ENCODE measurements at regions not wholly inside any gene's neighbourhood (a gene's known extent, or its start where the extent isn't known, plus 50 kb on each side); places are given as distances from the start of the nearest gene placed in this dataset.
A peak's percentile ranks its signal among the peaks of the same experiment; 100 is the strongest.

DNA sequence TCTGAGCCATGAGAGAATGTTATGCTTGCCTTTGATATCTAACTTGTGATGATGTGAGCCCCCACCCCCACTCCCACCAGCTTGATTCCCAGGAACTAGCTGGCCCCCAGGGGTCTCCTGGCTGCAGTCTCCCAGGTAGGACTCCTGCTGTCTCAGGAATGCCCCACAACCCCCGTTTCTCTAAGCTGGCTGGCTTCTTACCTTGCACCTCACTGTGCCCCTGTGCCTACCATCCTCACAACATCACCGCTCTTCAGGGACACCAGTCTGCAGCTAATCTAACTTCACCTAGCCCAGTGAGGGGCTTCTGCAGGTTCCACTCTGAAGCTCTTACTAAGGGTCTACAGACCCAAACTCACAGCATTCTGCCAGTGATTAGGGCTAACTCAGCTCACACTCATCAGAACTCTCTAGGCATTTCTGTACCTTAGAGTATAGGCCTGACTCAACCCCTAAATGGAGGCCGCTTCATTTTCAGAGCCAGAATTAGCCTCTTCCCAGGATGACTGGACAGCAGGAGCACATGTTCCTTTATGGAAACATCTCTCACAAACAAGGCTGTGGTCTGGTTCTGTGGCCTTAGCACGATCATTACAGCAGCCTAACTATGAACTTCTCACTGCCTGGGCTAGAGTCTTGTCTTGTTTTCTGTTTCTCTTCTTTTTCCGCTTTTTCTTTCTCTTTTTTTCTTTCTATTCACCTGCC, 72.8 kb upstream of the IFNG-AS1 start:
- Histone ChIP-seq H3K4me3 (no peak overlapping the region), H3K9me3 (replicated peaks in 1 of 11) (no peaks in the 10 kb centered on the region), H4K20me1 (no peaks in the 10 kb centered on the region), H3K4me1 (peaks cover 5 to 14% (median 9%) of the 10 kb centered on the region in 10 experiments; a peak in 14 of 20 replicates), H3K36me3 (no peaks in the 10 kb centered on the region), H3K27ac (no peak overlapping the region), H3K9ac (no peak overlapping the region), H3K27me3 (no peaks in the 10 kb centered on the region), H3K4me2 (no peak overlapping the region)
- TF ChIP-seq Cebpa-rat (IDR thresholded peaks at IDR 0.05), result no peak

DNA sequence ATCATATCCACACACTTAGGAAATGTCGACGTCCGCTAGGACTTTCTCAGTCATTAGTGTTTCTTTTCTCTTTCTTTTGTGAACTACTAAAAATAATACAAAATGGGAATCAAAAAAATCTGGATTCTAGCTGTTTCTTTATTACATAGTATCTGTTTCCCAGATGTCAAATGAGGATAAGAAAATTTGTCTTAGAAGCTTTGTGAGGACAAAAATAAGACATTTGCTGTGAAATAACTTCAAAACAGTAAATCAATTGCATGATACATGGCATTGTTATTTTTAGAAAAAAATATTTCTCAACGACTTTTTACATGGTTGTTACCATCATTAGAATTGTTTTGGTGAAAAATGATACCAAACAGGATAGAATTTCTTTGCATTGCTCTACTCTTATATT, 71.4 kb upstream of the IFNG-AS1 start:
- TF ChIP-seq Cebpa-rat (IDR thresholded peaks at IDR 0.05), result no peak
- H3K36me3 ChIP-seq, result no peaks in the 10 kb centered on the region

DNA sequence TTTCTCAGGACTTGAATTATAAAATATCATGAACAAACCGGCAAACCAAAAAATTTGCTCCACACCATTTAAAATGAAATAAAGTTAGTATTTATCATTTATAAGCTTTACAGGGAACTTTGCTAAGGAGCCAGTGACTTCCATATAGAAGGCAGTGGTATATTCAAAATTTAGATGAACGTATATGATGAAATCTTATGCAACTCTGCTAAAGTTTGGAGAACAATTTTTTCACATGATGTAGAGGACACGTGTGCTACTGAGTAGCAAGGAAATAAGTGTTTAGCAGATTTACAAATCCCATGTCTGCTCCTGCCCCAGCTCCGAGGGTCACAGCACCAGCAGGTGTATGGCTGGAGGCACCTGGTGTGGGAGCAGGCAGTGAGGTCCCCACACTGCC, 70.8 kb upstream of the IFNG-AS1 start:
- Histone ChIP-seq H3K36me3 (no peaks in the 10 kb centered on the region), H4K20me1 (no peaks in the 10 kb centered on the region), H3K4me2 (no peak overlapping the region), H3K4me1 (peaks cover 5 to 14% (median 9%) of the 10 kb centered on the region in 10 experiments; a peak in 14 of 20 replicates), H3K27ac (no peak overlapping the region), H3K9me3 (replicated peaks in 1 of 11) (no peaks in the 10 kb centered on the region), H3K4me3 (no peak overlapping the region), H3K27me3 (no peaks in the 10 kb centered on the region), H3K9ac (no peak overlapping the region)
- TF ChIP-seq Cebpa-rat (IDR thresholded peaks at IDR 0.05), result no peak

More for the DNA sequence above, 71.4 kb upstream of the IFNG-AS1 start:
- Histone ChIP-seq H4K20me1 (no peaks in the 10 kb centered on the region), H3K4me3 (no peak overlapping the region), H3K4me2 (no peak overlapping the region), H3K9ac (no peak overlapping the region), H3K27ac (no peak overlapping the region), H3K27me3 (no peaks in the 10 kb centered on the region), H3K9me3 (replicated peaks in 1 of 11) (no peaks in the 10 kb centered on the region), H3K4me1 (peaks cover 5 to 14% (median 9%) of the 10 kb centered on the region in 10 experiments; a peak in 14 of 20 replicates)

DNA sequence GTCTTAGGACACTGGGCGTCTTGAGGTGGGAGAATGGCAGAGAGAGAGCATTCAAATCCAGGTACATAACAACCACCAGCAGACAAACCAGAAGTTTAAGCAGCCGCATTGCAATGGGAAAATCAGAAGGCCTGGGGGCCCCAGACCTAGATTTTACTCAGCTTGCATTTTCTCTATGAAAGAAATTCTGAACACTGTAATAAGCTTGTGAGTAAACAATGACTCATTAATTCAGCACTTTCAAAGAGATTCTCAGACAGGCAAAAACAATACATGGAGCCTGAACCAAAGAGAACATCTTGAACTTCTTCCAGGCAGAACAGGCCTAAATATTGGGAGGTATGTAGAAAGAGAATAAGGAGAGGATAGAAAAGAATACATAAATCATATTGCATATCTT, 69.8 kb upstream of the IFNG-AS1 start:
- H3K36me3 ChIP-seq, result no peaks in the 10 kb centered on the region
- no peak overlapping the region for H3K9ac ChIP-seq
- H3K27me3 ChIP-seq, result no peaks in the 10 kb centered on the region
- no peak for TF ChIP-seq Cebpa-rat (IDR thresholded peaks at IDR 0.05)
- no peaks in the 10 kb centered on the region for H3K9me3 ChIP-seq (replicated peaks in 1 of 11)
- H4K20me1 ChIP-seq, result no peaks in the 10 kb centered on the region
- H3K4me3 ChIP-seq, result no peak overlapping the region
- H3K27ac ChIP-seq, result no peak overlapping the region
- peaks cover 5 to 14% (median 9%) of the 10 kb centered on the region in 10 experiments; a peak in 14 of 20 replicates for H3K4me1 ChIP-seq
- H3K4me2 ChIP-seq, result peak overlapping the region in 6 of 11 experiments; percentile 16 to 30 (median 26); a peak in 8 of 22 replicates

DNA sequence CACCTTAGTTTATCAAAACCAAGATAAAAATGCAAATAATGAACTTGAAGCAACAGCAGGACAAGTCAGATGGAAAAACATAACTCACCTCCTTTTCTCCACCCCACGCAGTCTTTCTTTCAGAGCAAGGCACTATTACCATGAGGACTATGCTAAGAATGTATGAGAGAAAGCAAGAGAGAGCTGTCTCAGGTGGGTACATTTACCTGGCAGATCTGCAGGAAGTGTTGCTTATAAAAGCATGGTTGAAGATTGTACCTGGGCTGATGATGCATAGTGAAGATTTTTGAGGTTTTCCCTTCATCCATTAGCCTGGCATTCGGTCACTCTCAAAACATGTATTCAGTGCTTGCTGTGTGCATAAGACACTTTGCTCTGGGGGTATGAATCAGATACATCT, 68.8 kb upstream of the IFNG-AS1 start:
- Histone ChIP-seq H3K9ac (no peak overlapping the region), H3K36me3 (no peaks in the 10 kb centered on the region), H3K4me2 (peak overlapping the region in 3 of 11 experiments; percentile 26 to 30 (median 28); a peak in 2 of 22 replicates), H3K4me1 (peaks cover 5 to 14% (median 9%) of the 10 kb centered on the region in 10 experiments; a peak in 14 of 20 replicates), H3K4me3 (no peak overlapping the region), H3K9me3 (replicated peaks in 1 of 11) (no peaks in the 10 kb centered on the region), H3K27me3 (no peaks in the 10 kb centered on the region), H3K27ac (no peak overlapping the region), H4K20me1 (no peaks in the 10 kb centered on the region)
- no peak for TF ChIP-seq Cebpa-rat (IDR thresholded peaks at IDR 0.05)

DNA sequence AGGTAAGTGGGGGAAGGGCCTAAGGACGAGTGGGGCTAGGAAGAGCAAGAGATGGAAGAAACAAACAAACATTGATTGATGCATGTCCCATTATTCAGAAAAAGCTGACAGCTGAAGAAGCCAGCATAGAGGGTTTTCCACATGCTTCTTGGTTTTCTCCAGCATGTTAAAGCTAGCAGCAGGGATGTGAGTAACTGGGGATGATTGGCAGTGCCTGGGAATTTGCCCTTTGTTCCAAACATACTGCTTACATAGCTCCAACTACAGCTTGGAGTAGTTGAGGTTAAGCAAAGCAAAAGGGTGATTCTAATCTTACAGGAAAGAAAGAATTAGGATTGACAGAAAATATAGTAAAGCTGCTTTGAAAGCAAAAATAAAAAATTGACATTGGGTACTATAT, 68.0 kb upstream of the IFNG-AS1 start:
- Histone ChIP-seq H3K27ac (no peak overlapping the region), H4K20me1 (no peaks in the 10 kb centered on the region), H3K9ac (no peak overlapping the region), H3K36me3 (no peaks in the 10 kb centered on the region), H3K4me3 (no peak overlapping the region), H3K27me3 (no peaks in the 10 kb centered on the region), H3K4me1 (peaks cover 5 to 14% (median 9%) of the 10 kb centered on the region in 10 experiments; a peak in 14 of 20 replicates), H3K9me3 (replicated peaks in 1 of 11) (no peaks in the 10 kb centered on the region), H3K4me2 (no peak overlapping the region)
- no peak for TF ChIP-seq Cebpa-rat (IDR thresholded peaks at IDR 0.05)

DNA sequence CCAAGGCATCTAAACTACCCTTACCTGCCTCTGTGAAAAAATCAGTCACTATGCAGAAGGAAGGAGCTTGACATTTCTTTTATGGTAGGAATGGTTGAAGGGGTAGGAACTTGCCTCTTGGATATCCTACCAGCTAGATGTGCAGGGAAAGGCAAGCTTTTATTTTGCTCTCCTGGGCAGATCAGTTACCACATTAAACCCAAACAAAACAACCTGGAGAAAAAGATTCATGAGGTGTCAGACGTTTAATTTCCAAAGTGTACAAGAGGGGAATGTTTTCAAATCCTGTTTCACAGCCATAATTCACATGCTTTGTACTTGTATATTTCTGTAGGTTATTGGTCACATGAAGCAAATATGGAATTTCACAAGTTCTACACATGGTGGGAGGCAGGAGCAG, 67.0 kb upstream of the IFNG-AS1 start:
- peaks cover 5 to 14% (median 9%) of the 10 kb centered on the region in 10 experiments; a peak in 14 of 20 replicates for H3K4me1 ChIP-seq
- no peaks in the 10 kb centered on the region for H4K20me1 ChIP-seq
- no peaks in the 10 kb centered on the region for H3K36me3 ChIP-seq
- no peak overlapping the region for H3K4me2 ChIP-seq
- TF ChIP-seq Cebpa-rat (IDR thresholded peaks at IDR 0.05), result no peak
- H3K27me3 ChIP-seq, result no peaks in the 10 kb centered on the region
- H3K9ac ChIP-seq, result no peak overlapping the region
- no peak overlapping the region for H3K27ac ChIP-seq
- no peaks in the 10 kb centered on the region for H3K9me3 ChIP-seq (replicated peaks in 1 of 11)
- no peak overlapping the region for H3K4me3 ChIP-seq

DNA sequence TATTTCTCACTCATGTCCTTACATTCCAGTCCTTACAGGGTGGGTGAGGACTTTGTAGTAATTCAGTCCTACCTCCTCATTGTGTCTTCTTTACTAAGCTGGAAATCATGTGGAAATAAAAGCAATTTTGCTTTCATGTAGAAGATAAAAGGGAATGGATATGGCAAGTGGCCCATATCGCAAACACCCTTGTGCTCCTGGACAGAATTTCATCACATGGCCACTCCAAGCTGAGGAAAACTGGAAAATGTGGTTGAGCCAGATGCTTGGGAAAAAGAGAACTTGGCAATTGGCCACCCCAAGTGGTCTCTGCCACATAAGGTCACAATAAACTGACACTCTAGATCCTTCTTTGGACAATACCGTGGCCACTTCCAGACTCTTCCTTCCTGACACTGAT, 64.2 kb upstream of the IFNG-AS1 start:
- TF ChIP-seq Cebpa-rat (IDR thresholded peaks at IDR 0.05), result no peak
- no peaks in the 10 kb centered on the region for H3K36me3 ChIP-seq
- H4K20me1 ChIP-seq, result no peaks in the 10 kb centered on the region
- no peaks in the 10 kb centered on the region for H3K27me3 ChIP-seq
- H3K9ac ChIP-seq, result no peak overlapping the region
- H3K9me3 ChIP-seq (replicated peaks in 1 of 11), result no peaks in the 10 kb centered on the region
- H3K27ac ChIP-seq, result no peak overlapping the region
- no peak overlapping the region for H3K4me2 ChIP-seq
- no peak overlapping the region for H3K4me3 ChIP-seq
- H3K4me1 ChIP-seq, result peaks cover under 1 to 4% (median 2%) of the 10 kb centered on the region in 10 experiments; a peak in 12 of 20 replicates

DNA sequence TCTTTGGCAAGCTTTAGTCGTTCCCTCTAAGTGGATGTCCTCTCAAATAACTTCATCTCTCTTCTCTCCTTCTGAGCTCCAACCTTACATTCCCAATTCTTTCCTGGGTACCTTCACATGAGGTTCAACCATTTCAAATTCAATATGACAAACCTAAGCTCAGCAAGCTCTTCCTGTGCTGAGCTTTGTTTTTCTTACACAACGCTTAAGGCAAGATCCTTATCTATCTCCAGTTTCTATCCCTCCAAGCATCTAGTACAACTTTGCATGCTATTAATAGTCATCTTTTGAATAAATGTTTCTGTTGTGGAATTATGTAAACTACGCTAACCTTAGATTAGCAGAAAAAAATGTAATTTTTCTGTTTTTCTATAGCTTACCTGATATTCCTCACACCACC, 63.7 kb upstream of the IFNG-AS1 start:
- H3K27me3 ChIP-seq, result no peaks in the 10 kb centered on the region
- no peaks in the 10 kb centered on the region for H3K9me3 ChIP-seq (replicated peaks in 1 of 11)
- H3K4me2 ChIP-seq, result no peak overlapping the region
- H4K20me1 ChIP-seq, result no peaks in the 10 kb centered on the region
- H3K27ac ChIP-seq, result no peak overlapping the region
- H3K36me3 ChIP-seq, result no peaks in the 10 kb centered on the region
- H3K9ac ChIP-seq, result no peak overlapping the region
- no peaks in the 10 kb centered on the region for H3K4me1 ChIP-seq
- TF ChIP-seq Cebpa-rat (IDR thresholded peaks at IDR 0.05), result no peak
- no peak overlapping the region for H3K4me3 ChIP-seq

DNA sequence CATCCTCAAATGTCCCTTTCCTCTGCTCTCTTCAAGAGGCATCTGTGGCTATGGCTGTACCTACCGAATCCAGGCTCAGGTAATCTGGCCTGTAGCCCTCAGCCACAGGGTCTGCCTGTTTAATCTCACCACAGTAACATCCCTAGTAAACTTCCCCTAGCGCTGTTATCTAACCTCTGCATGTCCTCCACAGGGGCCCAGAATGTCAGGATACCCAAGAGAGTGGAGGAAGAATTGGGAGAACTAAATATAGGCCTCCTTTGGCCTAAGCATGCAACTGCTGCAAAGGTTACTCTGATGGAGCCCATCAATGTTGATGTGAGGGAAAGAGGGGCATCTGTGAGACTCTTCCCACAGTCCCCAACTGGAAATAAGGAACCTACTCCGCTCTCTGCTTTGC, 63.2 kb upstream of the IFNG-AS1 start:
- no peak for TF ChIP-seq Cebpa-rat (IDR thresholded peaks at IDR 0.05)
- H3K4me3 ChIP-seq, result no peak overlapping the region
- no peak overlapping the region for H3K4me2 ChIP-seq
- H3K9ac ChIP-seq, result no peak overlapping the region
- H4K20me1 ChIP-seq, result no peaks in the 10 kb centered on the region
- H3K27ac ChIP-seq, result no peak overlapping the region
- H3K36me3 ChIP-seq, result no peaks in the 10 kb centered on the region
- no peaks in the 10 kb centered on the region for H3K4me1 ChIP-seq
- H3K27me3 ChIP-seq, result no peaks in the 10 kb centered on the region
- no peaks in the 10 kb centered on the region for H3K9me3 ChIP-seq (replicated peaks in 1 of 11)
